Mesenchymal stem cell (in vitro differentiated cells and primary cell): ENCODE measurements at regions not wholly inside any gene's neighbourhood (a gene's known extent, or its start where the extent isn't known, plus 50 kb on each side); places are given as distances from the start of the nearest gene placed in this dataset.
A peak's percentile ranks its signal among the peaks of the same experiment; 100 is the strongest.

Experiments
- DNase-seq: peaks from one replicate; pipeline ENCODE4 v3.0.0-alpha.2; 2013
- H2AFZ ChIP-seq: one replicate; pipeline ENCODE4 v1.6.1; 2013; ENCODE audit warnings: low read depth, mild to moderate bottlenecking, control low read depth, inconsistent platforms, low read length, moderate library complexity
- H2AK5ac ChIP-seq: 2 replicates; pipeline ENCODE4 v1.6.1; 2013; ENCODE audit warnings: low read length, moderate library complexity, mild to moderate bottlenecking, inconsistent platforms; ENCODE audit not compliant: severe bottlenecking
- H2BK120ac ChIP-seq: one replicate; pipeline ENCODE4 v1.6.1; 2013; ENCODE audit warnings: low read depth, mild to moderate bottlenecking, inconsistent platforms, low read length, moderate library complexity
- H2BK12ac ChIP-seq, 2 experiments: one replicate each; pipeline ENCODE4 v1.6.1; 2013; ENCODE audit warnings: inconsistent platforms in 2 of 2, low read length in 2 of 2, mild to moderate bottlenecking in 2 of 2, moderate library complexity in 2 of 2, control low read depth in 1 of 2
- H2BK15ac ChIP-seq: one replicate; pipeline ENCODE4 v1.6.1; 2013; ENCODE audit warnings: mild to moderate bottlenecking, low read depth, inconsistent platforms; ENCODE audit not compliant: poor library complexity, severe bottlenecking
- H2BK5ac ChIP-seq: 2 replicates; pipeline ENCODE4 v1.6.1; 2013; ENCODE audit warnings: low read depth, mild to moderate bottlenecking, low read length, control low read depth, inconsistent platforms; ENCODE audit not compliant: poor library complexity, severe bottlenecking
- H3K14ac ChIP-seq, 2 experiments: one replicate each; pipeline ENCODE4 v1.6.1; 2013; ENCODE audit warnings: inconsistent platforms in 2 of 2, low read length in 2 of 2, control low read depth in 1 of 2, mild to moderate bottlenecking in 1 of 2, moderate library complexity in 1 of 2
- H3K18ac ChIP-seq, 2 experiments: one replicate each; pipeline ENCODE4 v1.6.1; 2013; ENCODE audit warnings: inconsistent platforms in 2 of 2, low read length in 2 of 2, control low read depth in 1 of 2, low read depth in 1 of 2, mild to moderate bottlenecking in 1 of 2
- H3K23ac ChIP-seq, 2 experiments: one replicate each; pipeline ENCODE4 v1.6.1; 2013; ENCODE audit warnings: inconsistent platforms in 2 of 2, low read length in 2 of 2, mild to moderate bottlenecking in 2 of 2, moderate library complexity in 2 of 2, control low read depth in 1 of 2
- H3K27ac ChIP-seq: 2 replicates; pipeline ENCODE4 v1.5.1; 2013; ENCODE audit warnings: mild to moderate bottlenecking, moderate library complexity, low read length, control low read depth, inconsistent platforms; ENCODE audit not compliant: poor library complexity, severe bottlenecking
- H3K27me3 ChIP-seq, 2 experiments: 2 replicates each; pipeline versions ENCODE4 v1.6.1 to v1.7.0; 2013; ENCODE audit warnings: low read length in 2 of 2, mild to moderate bottlenecking in 2 of 2, moderate library complexity in 2 of 2, control low read depth in 1 of 2, inconsistent platforms in 1 of 2; ENCODE audit not compliant: control insufficient read depth in 1 of 2, insufficient read depth in 1 of 2
- H3K36me3 ChIP-seq, 2 experiments: 2 replicates each; pipeline versions ENCODE4 v1.6.1 to v1.7.0; 2013; ENCODE audit warnings: low read length in 2 of 2, control low read depth in 1 of 2, inconsistent platforms in 1 of 2, low read depth in 1 of 2, mild to moderate bottlenecking in 1 of 2; ENCODE audit not compliant: insufficient read depth in 2 of 2, control insufficient read depth in 1 of 2
- H3K4ac ChIP-seq, 2 experiments: one replicate each; pipeline ENCODE4 v1.6.1; 2013; ENCODE audit warnings: inconsistent platforms in 2 of 2, low read length in 2 of 2, mild to moderate bottlenecking in 2 of 2, moderate library complexity in 2 of 2, control low read depth in 1 of 2, low read depth in 1 of 2
- H3K4me1 ChIP-seq: 2 replicates; pipeline ENCODE4 v1.6.1; 2013; ENCODE audit warnings: low read depth, low read length, control low read depth; ENCODE audit not compliant: control insufficient read depth, insufficient read depth
- H3K4me2 ChIP-seq: 2 replicates; pipeline ENCODE4 v1.6.1; 2013; ENCODE audit warnings: low read length, mild to moderate bottlenecking, inconsistent platforms; ENCODE audit not compliant: poor library complexity, severe bottlenecking
- H3K4me3 ChIP-seq, 2 experiments: 2 replicates each; pipeline versions ENCODE4 v1.5.1 to v1.7.0; 2013; ENCODE audit warnings: low read length in 2 of 2, mild to moderate bottlenecking in 2 of 2, control low read depth in 1 of 2, low read depth in 1 of 2; ENCODE audit not compliant: insufficient read depth in 1 of 2
- H3K79me1 ChIP-seq: replicated peaks from 2 replicates; pipeline ENCODE4 v1.6.1; 2013; ENCODE audit warnings: mild to moderate bottlenecking, control low read depth, low read length, inconsistent platforms; ENCODE audit not compliant: poor library complexity, severe bottlenecking
- H3K9ac ChIP-seq: 2 replicates; pipeline ENCODE4 v1.7.0; 2013; ENCODE audit warnings: mild to moderate bottlenecking, low read length, moderate library complexity
- H3K9me3 ChIP-seq: 2 replicates; pipeline ENCODE4 v1.7.0; 2013; ENCODE audit warnings: mild to moderate bottlenecking, low read length; ENCODE audit not compliant: control insufficient read depth
- H4K8ac ChIP-seq: one replicate; pipeline ENCODE4 v1.6.1; 2013; ENCODE audit warnings: inconsistent platforms, mild to moderate bottlenecking, low read length, moderate library complexity
- H4K91ac ChIP-seq: one replicate; pipeline ENCODE4 v1.6.1; 2013; ENCODE audit warnings: mild to moderate bottlenecking, low read length, inconsistent platforms
- WGBS: methylation state at CpG from one replicate; pipeline ENCODE4 v1.1.7; 2013; ENCODE audit warnings: mixed read lengths; 5-methylcytosine and 5-hydroxymethylcytosine counted together

GRCh38 chr13:106348075-106348840 is 187.2 kb downstream of the EFNB2 start:
- Histone ChIP-seq H4K8ac (no peak overlapping the region), H3K18ac (no peak overlapping the region), H2AFZ (no peak overlapping the region), H2BK15ac (no peak overlapping the region), H3K4ac (no peak overlapping the region), H3K14ac (no peak overlapping the region), H3K4me3 (no peak overlapping the region), H3K27ac (peak overlapping the region; percentile 26), H3K27me3 (peaks cover 0 to 27% of the 10 kb centered on the region in 2 experiments), H3K79me1 (no peaks in the 10 kb centered on the region), H4K91ac (no peak overlapping the region), H2BK12ac (no peak overlapping the region), H3K36me3 (no peaks in the 10 kb centered on the region), H3K9me3 (no peaks in the 10 kb centered on the region), H2AK5ac (no peak overlapping the region), H2BK120ac (no peak overlapping the region), H2BK5ac (no peak overlapping the region), H3K23ac (no peak overlapping the region), H3K4me2 (no peak overlapping the region), H3K9ac (no peak overlapping the region), H3K4me1 (peaks cover 8% of the 10 kb centered on the region)
- 25% methylated on average over 2 of the region's 6 CpGs for WGBS
- DNase-seq = peak; percentile 55

- H4K91ac ChIP-seq = no peak overlapping the region
- no peak overlapping the region for H2BK12ac ChIP-seq
Observed at GRCh38 chr13:106344342-106344741, 191.1 kb downstream of the EFNB2 start.

GRCh38 chr13:106343836-106344235 is 191.6 kb downstream of the EFNB2 start:
- H3K18ac ChIP-seq = no peak overlapping the region
- no peak overlapping the region for H2AK5ac ChIP-seq
- H4K8ac ChIP-seq = no peak overlapping the region
- H3K36me3 ChIP-seq = no peaks in the 10 kb centered on the region
- no peak overlapping the region for H3K9ac ChIP-seq
- H3K4ac ChIP-seq = no peak overlapping the region
- no peak overlapping the region for H3K23ac ChIP-seq
- H2BK12ac ChIP-seq = no peak overlapping the region
- no peak overlapping the region for H2BK15ac ChIP-seq
- no peaks in the 10 kb centered on the region for H3K79me1 ChIP-seq
- peak overlapping the region; percentile 19 for H2BK120ac ChIP-seq
- peaks cover 0 to 5% of the 10 kb centered on the region in 2 experiments for H3K27me3 ChIP-seq
- no peak overlapping the region for H3K14ac ChIP-seq
- H3K9me3 ChIP-seq = peaks cover 26% of the 10 kb centered on the region
- no peaks in the 10 kb centered on the region for H3K4me1 ChIP-seq
- H3K4me3 ChIP-seq = peak overlapping the region in 1 of 2 experiments; percentile 34
- WGBS = 53% methylated on average over 2 of the region's 3 CpGs
- no peak overlapping the region for H3K27ac ChIP-seq
- no peak overlapping the region for H2AFZ ChIP-seq
- no peak overlapping the region for H2BK5ac ChIP-seq
- no peak overlapping the region for H3K4me2 ChIP-seq
- H4K91ac ChIP-seq = no peak overlapping the region
- DNase-seq = no peak

More at GRCh38 chr13:106344342-106344741, 191.1 kb downstream of the EFNB2 start:
- Histone ChIP-seq H3K23ac (no peak overlapping the region), H2BK120ac (no peak overlapping the region), H2AFZ (no peak overlapping the region), H3K79me1 (no peaks in the 10 kb centered on the region), H3K36me3 (no peaks in the 10 kb centered on the region), H3K4me1 (peaks cover 4% of the 10 kb centered on the region), H2BK15ac (no peak overlapping the region), H3K18ac (no peak overlapping the region), H2BK5ac (no peak overlapping the region), H3K4ac (no peak overlapping the region), H3K4me2 (no peak overlapping the region), H3K27me3 (peaks cover 0 to 10% of the 10 kb centered on the region in 2 experiments), H3K14ac (no peak overlapping the region), H2AK5ac (no peak overlapping the region), H3K4me3 (peak overlapping the region in 1 of 2 experiments; percentile 34), H3K9ac (no peak overlapping the region), H4K8ac (no peak overlapping the region), H3K27ac (no peak overlapping the region), H3K9me3 (peaks cover 21% of the 10 kb centered on the region)
- DNase-seq = no peak
- WGBS = 97% methylated on average over 2 of the region's 2 CpGs

- Histone ChIP-seq H2BK5ac (no peak overlapping the region), H3K27ac (no peak overlapping the region), H2AFZ (no peak overlapping the region), H3K23ac (no peak overlapping the region), H3K14ac (no peak overlapping the region), H3K4me3 (no peak overlapping the region), H2AK5ac (no peak overlapping the region), H3K9me3 (peaks cover 44% of the 10 kb centered on the region), H3K4ac (no peak overlapping the region), H2BK15ac (no peak overlapping the region), H2BK12ac (no peak overlapping the region), H3K9ac (no peak overlapping the region), H3K27me3 (no peaks in the 10 kb centered on the region), H3K4me1 (no peaks in the 10 kb centered on the region), H3K79me1 (no peaks in the 10 kb centered on the region), H3K18ac (no peak overlapping the region), H4K8ac (no peak overlapping the region), H3K36me3 (no peaks in the 10 kb centered on the region), H2BK120ac (no peak overlapping the region), H4K91ac (no peak overlapping the region), H3K4me2 (no peak overlapping the region)
- peak; percentile 5 for DNase-seq
- WGBS = 89% methylated on average over 2 of the region's 2 CpGs
Observed at GRCh38 chr13:106340249-106340648, 195.2 kb downstream of the EFNB2 start.
